NCI-H510A treated with DMSO at 0.1 percent for 48 hours (cell line): ENCODE measurements at regions not wholly inside any gene's neighbourhood (a gene's known extent, or its start where the extent isn't known, plus 50 kb on each side); places are given as distances from the start of the nearest gene placed in this dataset.
"Not testable (repeated sequence)": the region's sequence is repeated elsewhere in the genome, so short reads cannot be mapped to it uniquely, and the experiment has no call there.

ENCODE experiments used
- DNase-seq: peaks from one replicate; lab custom pipeline; 2025; lab: John Stamatoyannopoulos, UW

- DNase-seq = no peak
These were observed 331.3 kb upstream of the MEIS1 start for GRCh38 chr2:66103581-66103980.

DNA sequence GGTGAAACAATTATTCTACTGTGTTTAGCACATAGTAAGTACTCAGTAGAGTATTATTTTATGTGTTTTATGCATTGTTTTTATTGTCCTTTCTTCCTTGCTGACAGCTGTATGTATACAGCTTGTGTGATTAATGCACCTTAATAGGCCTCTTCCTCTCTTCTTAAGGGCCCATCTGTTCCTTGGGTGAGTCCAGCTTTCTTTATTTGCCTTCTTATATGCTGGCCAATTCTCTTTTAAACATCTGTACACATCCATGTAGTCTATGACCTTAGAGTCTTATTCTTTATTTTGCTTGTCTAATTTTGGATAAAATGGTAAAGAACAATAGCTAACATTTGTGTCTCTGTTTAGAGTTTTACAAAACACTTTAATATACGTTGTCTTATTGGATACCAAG lies 333.7 kb upstream of the MEIS1 start:
- DNase-seq = no peak

- no peak for DNase-seq
These were observed 339.0 kb upstream of the MEIS1 start for GRCh38 chr2:66095820-66096345.

DNA sequence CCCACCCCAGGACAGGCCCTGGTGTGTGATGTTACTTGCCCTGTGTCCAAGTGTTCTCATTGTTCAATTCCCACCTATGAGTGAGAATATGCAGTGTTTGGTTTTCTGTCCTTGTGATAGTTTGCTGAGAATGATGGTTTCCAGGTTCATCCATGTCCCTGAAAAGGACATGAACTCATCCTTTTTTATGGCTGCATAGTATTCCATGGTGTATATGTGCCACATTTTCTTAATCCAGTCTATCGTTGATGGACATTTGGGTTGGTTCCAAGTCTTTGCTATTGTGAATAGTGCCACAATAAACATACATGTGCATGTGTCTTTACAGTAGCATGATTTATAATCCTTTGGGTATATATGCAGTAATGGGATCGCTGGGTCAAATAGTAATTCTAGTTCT lies 340.2 kb upstream of the MEIS1 start:
- not testable (repeated sequence) for DNase-seq

GRCh38 chr2:66093371-66093770 lies 341.6 kb upstream of the MEIS1 start:
- DNase-seq = no peak

DNA sequence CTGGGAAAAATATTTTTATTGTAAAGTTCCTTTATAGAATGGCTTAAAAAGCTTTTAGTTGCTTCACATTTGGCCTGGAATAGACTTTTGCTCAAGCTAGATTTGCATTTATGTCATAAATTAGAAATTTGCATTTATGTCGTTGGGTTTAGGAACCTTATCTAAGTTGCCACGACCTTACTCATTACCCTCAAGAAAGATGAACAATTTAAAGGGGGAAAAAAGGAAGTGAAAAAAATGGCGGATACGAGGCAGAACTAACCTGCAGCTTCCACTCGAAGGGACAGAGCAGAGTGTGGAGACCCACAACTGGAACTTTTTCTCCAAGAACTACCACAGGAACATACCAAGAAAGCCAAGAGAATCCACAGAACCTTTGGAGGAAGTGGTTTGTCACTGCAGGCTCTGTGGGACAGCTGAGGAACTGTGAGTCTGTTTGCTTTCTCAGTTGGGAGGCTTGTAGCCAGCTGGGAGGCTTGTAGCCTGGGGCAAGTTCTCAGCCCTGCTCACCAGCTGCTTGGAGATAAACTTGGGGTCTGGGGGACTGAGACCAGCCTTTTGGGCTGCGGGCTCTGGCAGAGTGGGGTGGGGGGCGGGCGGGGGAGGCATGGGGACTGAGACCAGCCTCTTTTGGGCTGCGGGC lies 349.9 kb upstream of the MEIS1 start:
- no peak for DNase-seq

GRCh38 chr2:66082581-66082980 lies 352.3 kb upstream of the MEIS1 start:
- DNase-seq = no peak

DNA sequence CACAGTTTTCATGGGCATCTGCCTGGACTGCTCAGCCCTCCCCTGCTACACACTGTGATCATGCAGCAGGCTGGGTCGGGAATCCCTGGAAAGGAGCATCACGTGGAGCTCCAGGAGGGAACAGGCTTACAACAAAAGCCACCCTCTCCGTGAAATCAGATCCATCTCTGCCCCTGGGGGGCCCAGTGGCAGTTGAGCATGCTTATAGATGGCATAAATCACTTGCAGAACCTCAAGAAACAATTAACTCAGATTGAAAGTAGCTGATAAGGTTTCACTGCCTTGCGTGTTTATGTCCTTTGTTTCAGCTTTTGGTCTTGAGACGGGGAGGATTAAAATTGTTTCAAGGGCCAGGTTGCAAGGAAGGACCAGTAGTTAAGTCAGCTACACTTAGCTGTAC lies 354.8 kb upstream of the MEIS1 start:
- DNase-seq = no peak

DNA sequence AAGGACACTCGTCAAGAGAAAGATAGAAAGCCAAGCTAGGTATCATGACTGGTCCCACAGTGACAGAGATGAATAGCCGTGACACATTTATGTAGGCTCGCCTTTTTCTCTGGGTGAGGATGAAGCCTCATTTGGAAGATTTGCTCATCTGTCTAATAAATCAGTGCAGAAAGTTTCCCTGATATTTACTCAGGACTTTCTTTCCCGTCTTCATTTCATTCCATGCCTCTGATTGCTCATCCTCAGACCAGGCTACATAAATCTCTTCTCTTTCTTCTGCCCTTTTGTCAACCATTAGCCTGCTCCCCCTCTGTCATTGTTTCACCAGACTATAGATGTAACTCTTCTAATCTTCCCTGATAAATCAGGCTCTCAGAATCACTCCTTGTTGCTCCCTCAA lies 361.8 kb upstream of the MEIS1 start:
- no peak for DNase-seq

DNA sequence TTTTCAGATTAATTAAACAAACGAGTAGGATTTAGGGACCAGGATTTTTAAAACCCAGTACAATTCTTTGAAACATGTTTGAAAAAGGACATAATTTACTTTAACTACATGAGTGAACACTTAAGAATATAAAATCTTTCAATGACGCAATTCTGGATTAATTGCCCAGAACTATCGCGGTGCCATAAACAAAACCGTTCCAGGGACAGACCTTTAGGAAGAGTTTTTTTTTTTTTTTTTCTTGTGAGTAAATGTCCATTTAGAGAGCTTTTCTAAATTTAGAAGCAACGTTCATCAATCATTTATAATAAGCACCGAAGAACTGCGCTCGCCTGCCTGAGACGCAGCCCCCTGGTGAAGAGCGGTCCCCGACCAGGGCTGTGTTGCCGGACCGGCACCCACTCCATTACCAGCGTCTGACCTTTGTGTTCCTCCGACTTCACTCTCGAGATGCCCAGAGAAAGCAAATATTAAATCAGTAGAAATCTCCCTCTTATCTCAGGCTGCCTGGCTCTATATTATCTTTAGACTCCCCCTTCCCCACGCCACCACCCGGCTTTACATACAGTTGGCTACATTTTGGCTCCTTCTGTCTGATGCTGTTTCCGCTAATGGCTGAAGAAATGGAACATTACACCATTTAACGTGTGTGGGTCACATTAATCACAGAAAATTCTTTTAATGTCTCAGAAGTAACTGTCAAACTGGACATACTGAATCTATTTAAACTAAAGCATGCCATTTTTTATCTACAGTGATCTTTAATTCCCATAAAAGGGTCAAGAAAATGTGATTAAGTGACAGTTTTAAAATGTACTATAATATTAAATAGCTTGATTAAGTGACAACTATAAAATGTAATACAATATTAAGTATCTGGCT lies 364.0 kb upstream of the MEIS1 start:
- DNase-seq = no peak

DNA sequence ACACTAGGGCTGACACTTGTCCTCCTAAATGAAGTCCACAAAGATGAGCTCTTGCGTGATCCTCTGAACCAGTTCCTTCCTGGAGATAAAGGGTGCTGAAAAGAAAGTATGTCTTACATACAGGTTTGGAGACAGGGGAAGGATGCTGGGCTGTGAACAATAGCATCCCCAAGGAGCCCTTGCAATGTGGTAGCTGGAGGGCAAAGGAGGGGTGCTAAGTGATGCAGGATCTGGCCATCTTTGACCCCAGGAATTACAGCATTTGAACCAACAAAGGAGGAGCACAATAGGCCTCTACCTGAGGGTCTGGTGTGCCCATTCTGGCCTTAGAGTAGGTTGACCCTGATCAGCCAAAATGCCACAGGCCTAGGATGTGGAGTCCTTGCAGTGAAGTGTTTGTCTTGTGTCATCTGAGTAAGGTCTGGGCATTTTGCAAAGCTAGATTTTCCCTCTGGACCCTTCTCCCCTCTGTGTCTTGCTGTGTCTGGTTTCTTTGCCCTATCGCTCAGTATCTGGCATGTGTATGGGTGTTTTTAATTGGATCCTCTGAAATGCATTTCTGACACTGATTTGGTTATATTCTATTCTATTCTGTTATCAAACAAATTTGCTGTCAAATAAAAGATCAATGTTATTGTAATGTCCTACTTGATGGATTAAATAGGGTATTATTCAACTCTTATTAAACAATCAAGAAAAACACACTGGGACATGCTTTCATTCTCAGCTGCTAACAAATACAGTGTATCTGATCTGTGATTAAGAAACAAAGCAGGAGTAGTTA lies 364.8 kb upstream of the MEIS1 start:
- no peak for DNase-seq

DNA sequence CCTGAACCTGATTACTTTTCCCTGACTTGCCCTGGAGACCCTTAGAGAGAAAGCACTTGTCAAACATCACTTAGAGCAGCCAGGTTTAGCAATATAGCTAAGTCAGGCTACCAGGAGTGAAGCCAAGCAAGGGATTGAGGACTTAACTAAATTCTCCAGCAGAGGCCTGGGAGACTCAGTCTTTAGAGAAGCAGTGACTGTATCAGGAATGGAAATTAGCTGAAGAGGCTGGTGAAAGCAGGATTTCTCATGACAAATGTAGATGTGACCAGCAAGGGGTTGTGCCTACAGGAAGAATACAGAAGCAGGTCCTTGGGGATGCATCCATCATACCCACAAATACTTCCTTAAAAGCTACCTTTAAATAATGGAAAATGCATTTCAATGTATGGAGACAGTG lies 368.9 kb upstream of the MEIS1 start:
- no peak for DNase-seq

GRCh38 chr2:66059332-66059731 lies 375.6 kb upstream of the MEIS1 start:
- no peak for DNase-seq

DNA sequence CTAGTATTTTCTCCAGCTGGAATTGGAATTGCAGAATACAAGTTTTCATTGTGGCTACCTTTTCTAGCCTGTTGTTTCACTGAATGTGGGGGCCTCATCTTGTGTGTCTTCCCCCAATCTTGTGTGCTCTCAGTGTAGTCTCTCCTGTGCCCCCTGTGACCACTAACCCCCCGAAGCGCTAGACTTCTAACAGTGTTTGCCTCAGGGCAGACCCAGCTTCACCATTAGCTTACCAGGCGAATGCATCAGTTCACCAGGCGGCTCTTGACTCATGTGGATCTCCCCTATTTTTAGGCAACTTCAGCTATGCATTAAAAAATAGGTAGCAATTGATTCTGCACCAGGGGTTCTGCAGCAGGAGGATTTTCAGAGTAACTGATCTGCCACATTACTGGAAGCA lies 376.2 kb upstream of the MEIS1 start:
- no peak for DNase-seq

DNA sequence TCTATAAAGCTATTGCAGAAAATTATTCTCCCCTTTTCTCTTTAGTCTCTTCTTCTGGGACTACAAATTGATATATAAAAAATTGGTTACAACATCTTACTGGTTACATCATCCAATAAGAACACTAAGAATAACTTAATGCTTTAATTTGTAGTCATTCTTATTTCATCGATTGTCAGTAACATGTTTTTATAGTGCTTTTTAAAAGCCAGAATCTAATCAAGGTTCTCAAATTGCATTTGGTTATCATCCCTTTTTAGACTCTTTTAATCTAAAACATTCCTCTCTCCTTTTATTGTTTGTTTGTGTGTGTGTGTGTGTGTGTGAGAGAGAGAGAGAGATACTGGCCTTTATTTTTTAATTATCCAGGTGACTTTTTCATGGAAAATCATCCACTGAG lies 377.1 kb upstream of the MEIS1 start:
- no peak for DNase-seq

GRCh38 chr2:66050392-66050791 lies 384.5 kb upstream of the MEIS1 start:
- DNase-seq = no peak

DNA sequence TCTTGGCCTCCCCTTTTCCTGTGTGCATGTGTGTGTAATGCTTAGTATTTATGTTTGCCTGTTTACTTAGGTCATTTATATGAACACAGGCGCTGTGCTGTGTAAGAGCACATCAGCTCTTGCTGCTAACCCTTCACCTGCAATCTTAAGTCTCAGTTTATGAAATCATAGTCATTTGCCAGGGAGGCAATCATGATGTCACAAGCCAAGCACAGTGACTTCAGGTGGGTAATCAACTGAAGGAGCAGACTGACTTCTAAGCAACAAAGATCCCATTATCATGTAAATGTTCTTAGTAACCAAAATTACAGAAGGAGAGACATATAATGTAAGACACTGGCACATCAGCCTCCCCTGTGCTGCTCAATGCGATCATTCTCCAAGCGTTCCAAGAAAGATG lies 386.3 kb upstream of the MEIS1 start:
- no peak for DNase-seq

DNA sequence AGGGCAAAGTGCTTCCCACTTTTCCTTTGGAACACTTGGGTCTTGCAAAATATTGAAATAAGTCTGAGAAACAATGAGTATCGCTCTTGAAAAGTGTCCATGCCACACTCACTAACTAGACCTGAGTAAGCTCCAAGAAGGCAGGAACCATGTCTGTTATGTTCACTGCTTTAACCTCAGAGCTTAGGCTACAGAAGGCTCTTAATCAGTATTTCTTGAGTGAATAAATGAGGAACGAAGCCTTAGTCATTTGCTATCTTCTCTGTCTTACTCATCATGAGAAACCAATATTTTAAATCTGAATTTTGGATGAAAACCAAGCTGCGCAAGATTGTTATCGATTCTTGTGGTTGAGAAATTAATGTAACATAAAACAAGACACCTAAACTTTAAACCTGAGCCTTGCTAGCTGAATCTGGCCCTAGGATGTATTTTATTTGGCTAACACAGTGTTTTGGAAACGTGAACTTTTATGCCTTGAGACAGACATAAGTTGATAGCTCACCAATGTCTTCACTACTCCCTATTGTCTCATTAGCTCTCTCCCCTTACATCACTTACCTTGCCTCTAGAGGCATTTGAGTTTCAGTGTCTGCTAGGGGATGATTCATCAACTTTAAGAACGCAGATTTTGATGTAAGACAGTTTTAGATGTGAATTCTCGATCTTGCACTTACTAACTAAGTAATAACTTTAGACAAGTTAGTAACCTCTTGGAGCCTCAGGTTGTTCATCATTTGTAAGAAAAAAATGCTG lies 392.8 kb upstream of the MEIS1 start:
- no peak for DNase-seq

DNA sequence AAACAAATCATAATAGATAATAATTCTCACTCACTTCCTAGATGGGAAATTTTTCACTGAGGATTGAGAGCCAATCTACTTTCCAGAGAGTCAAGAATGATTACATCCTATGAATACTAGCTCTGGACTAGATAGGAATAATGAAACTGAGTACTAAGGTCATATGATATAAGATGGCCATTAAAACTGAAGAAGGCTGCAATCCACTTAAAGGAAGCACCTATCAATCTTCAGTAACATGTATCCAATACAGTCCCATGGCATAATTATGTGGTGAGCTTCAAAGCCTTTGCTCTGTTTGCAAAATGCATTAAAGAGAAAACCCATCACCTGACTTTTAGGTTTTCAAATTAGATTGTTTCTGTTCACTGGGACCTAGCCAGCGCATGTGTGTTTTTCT lies 398.0 kb upstream of the MEIS1 start:
- DNase-seq = no peak

- DNase-seq = no peak
These were observed 400.5 kb upstream of the MEIS1 start for GRCh38 chr2:66034467-66034866.

- DNase-seq = no peak
These were observed 402.6 kb upstream of the MEIS1 start for GRCh38 chr2:66032226-66032775.

GRCh38 chr2:66031236-66031635 lies 403.7 kb upstream of the MEIS1 start:
- no peak for DNase-seq
